HEK293T (cell line): ENCODE measurements at regions not wholly inside any gene's neighbourhood (a gene's known extent, or its start where the extent isn't known, plus 50 kb on each side); places are given as distances from the start of the nearest gene placed in this dataset.
"Not testable (repeated sequence)": the region's sequence is repeated elsewhere in the genome, so short reads cannot be mapped to it uniquely, and the experiment has no call there.

ENCODE experiments used
- BHLHE40 ChIP-seq: fragments of 450-650 bp; IDR thresholded peaks from 2 replicates; pipeline ENCODE4 v1.6.1; 2016; ENCODE audit warnings: mild to moderate bottlenecking, moderate library complexity, borderline replicate concordance
- CTBP1 ChIP-seq: fragments of 450-650 bp; IDR thresholded peaks from 2 replicates; pipeline ENCODE4 v1.6.1; 2016; ENCODE audit warnings: borderline replicate concordance
- ELF4 ChIP-seq: fragments of 450-650 bp; IDR thresholded peaks from 2 replicates; pipeline ENCODE4 v1.6.1; 2017; ENCODE audit warnings: antibody characterized with exemption
- FOXA1 ChIP-seq: fragments of 450-650 bp; IDR thresholded peaks from 2 replicates; pipeline ENCODE4 v1.6.1; 2016; ENCODE audit warnings: mild to moderate bottlenecking
- FOXK2 ChIP-seq: fragments of 450-650 bp; IDR thresholded peaks from 2 replicates; pipeline ENCODE4 v1.6.1; 2016; ENCODE audit warnings: mild to moderate bottlenecking
- FOXM1 ChIP-seq: fragments of 450-650 bp; IDR thresholded peaks from 2 replicates; pipeline ENCODE4 v1.6.1; 2017; ENCODE audit warnings: mild to moderate bottlenecking, borderline replicate concordance
- L3MBTL2 ChIP-seq: fragments of 450-650 bp; conservative IDR thresholded peaks from 2 replicates; pipeline ENCODE4 v1.6.1; 2016; ENCODE audit warnings: mild to moderate bottlenecking
- LEF1 ChIP-seq: fragments of 450-650 bp; IDR thresholded peaks from 2 replicates; pipeline ENCODE4 v1.6.1; 2017; ENCODE audit warnings: mild to moderate bottlenecking, borderline replicate concordance
- NFRKB ChIP-seq: fragments of 450-650 bp; IDR thresholded peaks from 2 replicates; pipeline ENCODE4 v1.6.1; 2016; ENCODE audit warnings: mild to moderate bottlenecking, moderate library complexity
- PKNOX1 ChIP-seq: fragments of 450-650 bp; IDR thresholded peaks from 2 replicates; pipeline ENCODE4 v1.6.1; 2016
- SP1 ChIP-seq: fragments of 450-650 bp; IDR thresholded peaks from 2 replicates; pipeline ENCODE4 v1.6.1; 2017
- SUZ12 ChIP-seq: fragments of 450-650 bp; IDR thresholded peaks from 2 replicates; pipeline ENCODE4 v1.6.1; 2016; ENCODE audit warnings: mild to moderate bottlenecking
- TARDBP ChIP-seq: fragments of 450-650 bp; IDR thresholded peaks from 2 replicates; pipeline ENCODE4 v1.6.1; 2016
- ZNF384 ChIP-seq: fragments of 450-650 bp; IDR thresholded peaks from 2 replicates; pipeline ENCODE4 v1.6.1; 2016

GRCh38 chr2:111425789-111426201 is 305.1 kb downstream of the BCL2L11 start:
- not testable (repeated sequence) for TF ChIP-seq SP1, FOXK2, L3MBTL2, ELF4, LEF1, TARDBP, FOXA1, BHLHE40, SUZ12, ZNF384, NFRKB, PKNOX1, FOXM1, CTBP1
